GM19467 (cell line): ENCODE measurements at regions not wholly inside any gene's neighbourhood (a gene's known extent, or its start where the extent isn't known, plus 50 kb on each side); places are given as distances from the start of the nearest gene placed in this dataset.

Experiments
- ATAC-seq: cut with Tn5 transposase; IDR thresholded peaks from one replicate; pipeline ENCODE4 v1.9.1; 2021; ENCODE audit warnings: mild to moderate bottlenecking, moderate library complexity; ENCODE audit not compliant: unreplicated experiment

- ATAC-seq: no peak
These were observed 263.6 kb upstream of the PTGER4 start for GRCh38 chr5:40416098-40416497.

GRCh38 chr5:40414922-40415321 is 264.8 kb upstream of the PTGER4 start:
- no peak for ATAC-seq

GRCh38 chr5:40413743-40414142 is 266.0 kb upstream of the PTGER4 start:
- ATAC-seq: no peak

DNA sequence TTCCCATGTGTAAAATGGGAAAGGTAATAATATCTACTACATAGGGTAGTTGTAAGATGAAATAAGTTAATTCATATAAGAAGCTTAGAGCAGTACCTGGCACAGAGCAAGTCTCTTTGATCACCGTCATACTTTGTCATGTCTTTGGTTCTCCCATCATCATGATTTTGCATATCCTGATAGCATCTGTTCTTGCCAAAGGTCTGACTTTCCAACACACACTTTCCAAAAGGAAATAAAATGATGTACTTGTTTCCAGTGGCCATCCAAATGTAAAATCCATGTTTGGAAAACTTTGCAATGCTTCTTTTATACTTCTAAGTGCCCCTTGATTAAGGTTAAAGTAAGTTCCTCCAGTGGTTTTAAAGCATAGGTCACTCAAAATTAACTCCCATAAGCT is 266.9 kb upstream of the PTGER4 start:
- no peak for ATAC-seq

DNA sequence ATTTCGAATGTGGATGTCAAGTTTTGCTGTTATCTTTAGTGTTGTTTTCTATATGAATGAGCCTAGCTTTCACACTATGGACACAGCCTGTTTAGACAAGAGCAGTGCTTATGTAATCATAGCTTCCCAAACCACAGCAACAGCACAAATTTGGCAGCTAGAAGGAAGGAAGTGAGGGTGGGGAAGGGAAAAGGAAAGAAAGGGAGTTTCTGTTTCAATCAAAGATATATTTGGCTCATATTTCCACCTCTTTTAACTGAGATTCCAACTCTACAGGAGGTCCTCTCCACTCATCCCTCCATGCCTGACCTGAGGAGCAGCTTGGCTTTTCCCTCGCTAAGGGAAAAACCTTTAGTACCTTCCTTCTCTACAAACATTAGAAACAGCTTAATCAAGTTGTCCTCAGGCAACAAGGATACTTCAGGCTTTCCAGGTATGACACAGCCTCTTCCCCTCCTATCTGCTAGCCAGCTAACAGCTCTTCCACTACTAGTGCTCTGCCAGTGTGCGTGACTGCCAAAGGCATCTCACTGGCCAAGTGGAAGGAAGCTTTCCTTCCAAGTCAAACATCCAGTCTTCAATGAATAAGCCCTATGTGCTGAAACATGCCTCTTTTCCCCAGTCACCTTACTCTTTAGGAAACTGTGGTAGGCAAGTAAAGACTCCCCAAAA is 268.6 kb upstream of the PTGER4 start:
- no peak for ATAC-seq

- ATAC-seq: no peak
These were observed 269.4 kb upstream of the PTGER4 start for GRCh38 chr5:40410231-40410861.

GRCh38 chr5:40409601-40410000 is 270.1 kb upstream of the PTGER4 start:
- no peak for ATAC-seq

GRCh38 chr5:40406741-40407211 is 272.9 kb upstream of the PTGER4 start:
- ATAC-seq: no peak

DNA sequence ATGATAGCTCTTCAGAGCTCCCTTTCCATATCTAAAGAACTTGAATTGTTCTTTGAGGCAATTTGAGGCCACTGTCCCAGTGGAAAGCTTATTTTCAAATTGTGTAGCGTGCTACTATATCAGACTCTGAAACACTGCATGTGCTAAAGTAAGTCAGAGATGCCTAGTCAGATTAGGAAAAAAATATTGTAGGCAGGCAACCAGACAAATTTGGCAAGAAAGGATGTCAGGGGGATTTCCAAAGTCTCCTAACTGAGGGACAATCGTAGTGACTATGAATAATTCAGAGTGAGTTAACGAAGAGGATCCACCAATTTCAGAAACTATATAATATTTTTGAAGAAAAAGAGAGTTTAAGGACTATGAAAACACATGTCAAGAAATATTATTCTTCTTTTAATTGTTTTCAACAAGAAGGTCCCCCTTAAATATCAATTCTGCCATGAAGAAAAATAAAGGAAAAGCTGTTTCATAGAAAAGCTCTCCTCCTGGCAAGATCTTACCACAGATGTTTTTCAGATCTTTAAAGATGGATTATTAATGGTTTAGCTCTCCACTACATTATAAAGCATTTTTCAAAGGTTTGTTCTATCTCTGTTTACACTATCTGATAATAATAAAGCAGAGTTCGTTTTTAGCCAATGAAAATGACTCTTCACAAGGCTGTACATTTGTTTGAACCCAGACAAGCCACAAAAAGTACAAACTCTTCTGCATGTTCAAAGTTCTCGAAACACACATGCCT is 273.5 kb upstream of the PTGER4 start:
- no peak for ATAC-seq

GRCh38 chr5:40405230-40405629 is 274.5 kb upstream of the PTGER4 start:
- no peak for ATAC-seq

- ATAC-seq: peak; percentile 77
These were observed 275.1 kb upstream of the PTGER4 start for GRCh38 chr5:40404613-40405012.

DNA sequence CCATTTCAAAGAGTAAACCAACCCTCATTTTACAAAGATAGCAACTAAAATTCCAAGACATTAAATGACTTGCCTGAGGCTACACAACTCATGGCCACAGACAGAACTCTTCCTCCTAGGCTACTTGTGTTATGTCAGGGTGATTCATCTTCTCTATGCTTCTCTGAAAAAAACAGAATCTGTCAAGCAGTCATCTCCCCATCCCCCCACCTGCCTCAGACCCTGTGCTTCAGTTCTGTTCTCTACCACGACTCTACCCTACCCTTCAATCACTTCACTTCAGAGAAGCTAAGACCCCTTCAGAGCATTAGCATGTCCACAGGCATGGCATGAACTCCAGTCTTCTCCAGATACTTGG is 277.7 kb upstream of the PTGER4 start:
- no peak for ATAC-seq

DNA sequence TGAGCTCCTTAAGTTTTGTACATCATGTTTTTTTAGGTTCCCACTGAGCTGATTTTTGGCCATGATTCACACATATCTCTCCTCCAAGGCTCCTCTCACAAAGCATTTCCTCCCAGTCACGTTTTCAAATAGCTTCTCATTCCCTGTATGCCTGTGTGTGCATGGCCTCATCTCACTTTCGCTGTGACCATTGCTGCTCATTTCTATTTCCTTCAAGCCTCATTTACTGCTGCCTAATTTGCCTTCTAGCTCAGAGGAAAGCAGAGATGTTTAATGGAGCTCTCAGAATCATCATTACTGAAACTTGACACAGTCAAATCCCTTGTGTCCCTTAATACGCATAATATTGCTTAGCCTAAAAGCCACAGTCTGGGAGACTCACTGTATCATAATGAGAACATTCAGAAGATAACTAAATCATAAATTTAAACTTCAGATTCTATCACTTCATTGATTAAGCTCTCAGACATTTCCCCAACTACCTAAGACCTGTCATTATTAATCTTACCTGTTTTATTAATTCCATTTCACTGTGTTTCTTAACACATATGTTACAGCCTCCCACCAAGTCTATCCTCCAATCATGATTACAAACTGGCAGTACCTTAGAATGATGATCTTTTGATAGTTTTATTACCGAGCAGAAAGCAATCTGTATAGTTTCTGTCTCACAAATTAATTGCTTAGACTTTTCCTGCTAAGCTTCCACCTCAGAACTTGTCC is 278.3 kb upstream of the PTGER4 start:
- peak; percentile 56 for ATAC-seq

- no peak for ATAC-seq
These were observed 279.5 kb upstream of the PTGER4 start for GRCh38 chr5:40400245-40400644.

GRCh38 chr5:40399349-40399748 is 280.4 kb upstream of the PTGER4 start:
- no peak for ATAC-seq

GRCh38 chr5:40397976-40398375 is 281.7 kb upstream of the PTGER4 start:
- ATAC-seq: no peak

- ATAC-seq: no peak
These were observed 282.6 kb upstream of the PTGER4 start for GRCh38 chr5:40397091-40397490.

GRCh38 chr5:40396317-40396716 is 283.4 kb upstream of the PTGER4 start:
- ATAC-seq: no peak

GRCh38 chr5:40395251-40395650 is 284.5 kb upstream of the PTGER4 start:
- ATAC-seq: no peak

- ATAC-seq: no peak
These were observed 285.0 kb upstream of the PTGER4 start for GRCh38 chr5:40394698-40395097.

DNA sequence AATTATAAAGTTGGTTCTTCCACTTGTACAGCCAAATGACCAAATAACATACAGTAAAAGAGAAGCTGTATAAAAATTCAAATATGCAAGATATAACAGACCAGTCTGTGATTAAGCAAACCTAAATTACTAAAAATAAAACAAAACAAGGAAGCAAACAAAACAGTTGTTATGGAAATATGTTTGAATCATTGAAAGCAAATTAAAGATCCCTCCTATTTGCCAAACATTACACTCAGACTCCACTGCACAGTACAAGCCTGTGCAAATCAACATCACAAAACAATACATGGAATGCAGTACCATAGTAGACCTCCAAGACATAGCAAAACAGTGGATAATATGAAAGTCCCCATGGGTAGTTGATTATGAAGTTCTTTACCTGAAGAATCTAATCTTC is 288.1 kb upstream of the PTGER4 start:
- ATAC-seq: no peak
